Suppressor macrophage treated with lipopolysaccharide for 4 hours (primary cell): ENCODE measurements at regions not wholly inside any gene's neighbourhood (a gene's known extent, or its start where the extent isn't known, plus 50 kb on each side); places are given as distances from the start of the nearest gene placed in this dataset.

Experiments
- DNase-seq: peaks from one replicate; pipeline ENCODE4 v3.0.0-alpha.2; 2020

DNA sequence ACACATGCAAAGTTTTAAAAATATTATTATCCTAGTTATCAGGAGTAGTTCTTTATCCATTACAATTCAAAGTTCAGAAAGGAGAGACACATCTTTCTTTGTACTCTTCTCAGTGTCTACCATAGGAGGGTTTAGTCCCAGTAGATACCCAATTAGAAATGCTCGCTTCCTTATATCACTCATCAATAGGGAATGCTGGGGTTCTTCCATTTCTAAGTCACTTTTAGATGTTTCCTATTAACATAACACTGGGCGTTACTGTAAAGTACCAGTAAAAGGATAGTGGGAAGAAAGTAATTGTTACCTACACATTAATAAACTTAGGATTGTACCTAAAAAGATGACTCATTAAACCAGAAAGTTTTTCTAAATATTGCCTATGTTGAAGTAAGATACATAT, 348.3 kb upstream of the CDH6 start:
- no peak for DNase-seq

DNA sequence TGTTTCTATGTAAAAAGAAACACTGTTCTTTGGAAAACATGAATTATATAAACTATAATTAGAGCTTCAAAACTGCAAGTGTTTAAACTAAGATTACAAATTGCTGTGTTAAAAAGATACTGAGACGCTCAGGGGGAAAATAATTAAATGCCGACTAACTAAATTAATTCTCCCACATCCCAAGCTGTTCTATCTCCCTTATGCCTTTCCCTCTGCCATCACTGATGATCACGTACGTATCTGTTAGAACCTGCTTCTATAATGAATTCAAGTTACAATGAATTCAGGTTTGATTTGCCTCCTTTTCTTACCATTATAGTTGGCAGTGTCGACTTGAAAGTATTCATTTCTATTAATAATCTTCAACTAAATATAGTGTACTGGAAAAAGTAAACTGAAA, 349.9 kb upstream of the CDH6 start:
- DNase-seq: no peak

DNA sequence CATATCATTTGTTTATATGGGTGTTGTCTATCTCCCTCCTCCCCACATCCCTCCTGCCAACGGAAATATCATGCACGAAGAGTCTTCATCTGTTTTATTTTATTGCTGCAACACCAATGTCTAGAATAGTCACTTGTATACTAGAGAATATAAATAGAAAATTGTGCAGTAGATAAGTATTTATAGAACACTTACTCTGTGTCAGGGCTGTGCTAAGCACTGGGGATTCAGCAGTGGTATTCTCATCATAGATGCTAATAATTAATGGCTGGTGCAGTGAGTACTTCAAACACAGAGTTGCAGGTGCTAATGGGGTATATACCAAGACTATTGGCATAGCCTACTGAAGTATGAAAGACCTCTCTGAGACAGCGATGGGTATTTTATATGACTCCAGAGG, 353.5 kb upstream of the CDH6 start:
- no peak for DNase-seq

DNA sequence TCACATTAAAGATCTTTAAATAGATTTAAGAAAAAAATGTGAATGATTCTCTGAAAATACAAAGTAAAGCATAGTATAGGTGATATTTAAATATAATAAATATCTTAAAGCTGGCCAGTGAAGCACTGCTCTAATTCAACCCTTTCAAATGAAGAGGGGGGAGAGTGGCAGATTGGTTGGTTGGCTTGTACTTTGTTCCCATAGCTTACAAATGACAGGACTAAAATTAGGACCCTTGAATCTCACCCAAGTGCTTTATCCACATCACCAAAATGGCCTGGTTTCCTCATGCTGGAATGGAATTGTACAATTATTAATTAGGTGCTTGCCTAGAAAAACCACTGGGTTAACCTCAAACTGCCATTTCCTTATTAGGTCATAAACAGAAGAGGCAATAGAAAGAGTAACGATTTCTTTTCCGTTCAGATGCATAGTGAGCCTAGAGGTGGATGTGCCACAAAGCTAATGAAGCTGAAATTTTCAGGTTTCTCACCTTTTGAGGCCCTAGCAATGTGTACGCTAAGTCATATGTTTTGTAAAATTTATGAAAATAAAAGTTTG, 354.5 kb upstream of the CDH6 start:
- no peak for DNase-seq

DNA sequence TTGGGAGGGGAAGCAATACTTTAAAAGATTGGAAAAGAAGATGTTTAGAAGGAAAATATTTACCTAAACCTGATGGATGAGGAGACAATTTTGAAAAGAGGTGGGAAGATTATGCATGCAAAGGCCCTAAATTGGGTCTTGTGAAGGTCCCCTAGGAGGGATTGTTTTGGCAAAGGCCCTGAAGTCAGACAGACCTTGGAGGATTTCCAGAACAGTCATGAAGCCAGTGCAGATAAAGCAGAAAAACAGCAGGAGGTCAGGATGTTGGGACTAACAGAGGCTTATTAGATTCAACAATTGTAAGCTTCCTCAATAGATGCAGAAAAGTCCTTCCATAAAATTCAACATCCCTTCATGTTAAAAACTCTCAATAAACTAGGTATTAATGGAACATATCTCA, 361.0 kb upstream of the CDH6 start:
- DNase-seq: no peak

DNA sequence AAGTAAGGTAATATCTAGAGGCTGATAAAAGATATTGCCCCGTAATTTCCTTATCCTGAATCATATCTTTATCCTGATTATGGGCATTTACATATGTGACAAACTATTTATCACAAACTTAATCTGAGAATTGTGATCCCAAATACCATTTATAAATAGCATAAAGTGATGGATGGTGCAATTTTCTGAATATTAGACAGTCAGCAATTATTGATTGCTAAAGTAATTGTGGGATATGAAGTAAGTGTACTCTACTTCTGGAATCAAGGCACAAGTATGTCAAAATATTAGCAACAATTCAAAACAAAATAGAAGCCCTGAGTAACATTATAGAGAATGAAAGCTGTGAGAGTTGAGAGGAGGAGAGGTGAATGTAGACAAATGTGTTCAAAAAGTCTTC, 361.9 kb upstream of the CDH6 start:
- no peak for DNase-seq

DNA sequence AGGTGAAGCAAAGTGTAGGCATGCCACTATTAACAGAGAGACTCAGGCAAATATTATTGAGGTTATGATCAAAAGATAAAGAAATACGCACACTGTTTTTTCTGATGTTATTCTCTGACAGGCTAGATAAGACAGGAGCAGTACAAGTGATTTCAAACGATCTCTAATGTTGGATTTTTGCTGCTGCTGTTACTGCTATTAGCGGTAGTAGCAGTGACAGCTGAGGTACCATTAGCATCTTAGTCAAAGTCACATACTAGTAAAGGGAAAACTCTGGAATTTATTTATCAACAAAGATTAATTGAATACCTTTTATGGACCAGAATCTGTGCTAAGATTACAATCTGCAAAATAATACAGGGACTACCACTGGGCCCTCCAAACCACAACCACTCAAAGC, 362.4 kb upstream of the CDH6 start:
- no peak for DNase-seq

DNA sequence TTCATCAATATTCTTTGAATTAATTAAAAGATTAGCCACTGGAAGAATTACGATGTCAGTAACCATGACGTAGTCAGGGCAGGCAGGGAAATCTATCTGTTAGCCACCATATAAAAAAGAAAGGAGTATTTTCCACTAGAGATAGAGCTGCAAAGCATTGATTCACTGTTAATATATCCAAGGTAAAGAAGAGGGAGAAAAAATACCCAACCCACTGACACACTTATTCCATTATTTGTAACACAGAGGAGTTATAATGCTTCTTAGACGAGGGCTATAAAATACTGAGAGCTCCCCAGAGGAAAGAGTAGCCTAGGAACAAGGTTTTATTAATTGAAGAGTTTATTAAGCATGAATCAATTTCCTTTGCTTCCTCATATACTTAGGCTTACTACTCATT, 382.2 kb upstream of the CDH6 start:
- no peak for DNase-seq

DNA sequence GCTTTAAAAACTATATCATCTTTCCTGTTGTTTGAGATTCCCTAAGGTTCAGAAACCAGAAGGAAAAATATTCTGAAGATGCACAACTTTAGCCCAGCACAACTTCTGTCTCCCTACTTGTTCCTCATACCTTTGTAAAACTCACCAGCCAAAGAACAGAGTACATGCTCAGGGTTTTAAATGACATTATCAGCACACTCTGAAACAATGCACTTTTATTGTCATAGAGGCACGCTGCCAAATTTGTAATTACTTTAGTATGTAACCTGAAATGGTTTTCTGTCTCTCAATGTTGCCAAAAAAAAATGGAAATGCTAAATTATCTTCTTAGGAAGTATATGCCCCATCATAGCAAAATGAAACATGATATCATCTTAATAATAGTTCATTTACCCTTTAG, 383.6 kb upstream of the CDH6 start:
- no peak for DNase-seq

DNA sequence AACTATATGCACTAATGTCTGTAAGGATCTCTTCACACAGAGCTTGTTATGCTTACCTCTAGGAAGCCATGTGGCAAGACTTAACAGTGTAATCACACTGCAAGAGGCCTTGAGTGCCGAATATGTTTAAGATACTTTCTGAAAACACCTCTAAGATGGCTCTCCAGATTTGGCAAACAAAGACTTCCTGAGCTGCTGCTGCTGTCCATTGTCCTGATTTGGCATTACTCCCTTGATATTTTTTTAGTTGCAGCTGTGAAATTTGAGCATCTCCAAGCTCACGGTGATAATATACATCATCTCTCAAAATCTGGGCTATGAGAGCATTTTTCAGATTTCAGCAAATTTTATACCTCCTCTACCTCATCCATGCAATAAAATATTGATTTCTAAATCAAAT, 384.5 kb upstream of the CDH6 start:
- DNase-seq: no peak

DNA sequence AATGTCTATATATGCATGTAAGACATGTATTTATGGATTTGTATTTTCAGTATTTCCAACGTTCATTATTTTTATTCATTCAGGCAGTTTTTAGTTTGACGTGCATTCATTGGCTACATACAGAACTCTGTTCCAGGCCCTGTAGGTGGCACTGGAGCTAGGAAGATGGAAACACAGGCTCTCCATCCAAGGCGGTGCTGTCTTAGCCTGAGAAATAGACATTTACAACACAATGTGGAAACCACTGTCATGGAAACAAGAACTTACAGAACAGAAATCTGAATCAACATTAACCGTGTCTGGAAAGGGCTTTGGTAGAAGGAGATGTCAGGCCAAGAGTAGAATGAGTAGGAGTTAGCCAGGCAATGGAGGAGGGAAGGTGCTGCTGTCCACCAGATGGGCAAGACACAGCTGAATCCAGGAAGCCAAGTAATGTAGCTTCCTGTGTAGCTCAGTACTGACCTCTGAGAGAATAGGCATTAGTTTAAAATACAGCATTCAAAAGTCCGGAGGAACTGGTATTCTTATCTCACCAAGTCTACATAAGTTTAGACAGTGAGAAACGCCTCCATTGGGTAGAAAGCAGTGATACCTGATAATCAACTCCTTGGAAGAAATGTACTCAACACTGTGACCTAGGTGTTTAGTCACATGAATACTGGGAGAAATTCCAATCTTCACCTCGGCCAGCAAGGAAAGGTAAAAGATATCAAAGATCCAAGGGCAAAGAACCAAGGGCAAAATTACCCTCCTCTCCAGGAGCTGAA, 388.6 kb upstream of the CDH6 start:
- DNase-seq: no peak

DNA sequence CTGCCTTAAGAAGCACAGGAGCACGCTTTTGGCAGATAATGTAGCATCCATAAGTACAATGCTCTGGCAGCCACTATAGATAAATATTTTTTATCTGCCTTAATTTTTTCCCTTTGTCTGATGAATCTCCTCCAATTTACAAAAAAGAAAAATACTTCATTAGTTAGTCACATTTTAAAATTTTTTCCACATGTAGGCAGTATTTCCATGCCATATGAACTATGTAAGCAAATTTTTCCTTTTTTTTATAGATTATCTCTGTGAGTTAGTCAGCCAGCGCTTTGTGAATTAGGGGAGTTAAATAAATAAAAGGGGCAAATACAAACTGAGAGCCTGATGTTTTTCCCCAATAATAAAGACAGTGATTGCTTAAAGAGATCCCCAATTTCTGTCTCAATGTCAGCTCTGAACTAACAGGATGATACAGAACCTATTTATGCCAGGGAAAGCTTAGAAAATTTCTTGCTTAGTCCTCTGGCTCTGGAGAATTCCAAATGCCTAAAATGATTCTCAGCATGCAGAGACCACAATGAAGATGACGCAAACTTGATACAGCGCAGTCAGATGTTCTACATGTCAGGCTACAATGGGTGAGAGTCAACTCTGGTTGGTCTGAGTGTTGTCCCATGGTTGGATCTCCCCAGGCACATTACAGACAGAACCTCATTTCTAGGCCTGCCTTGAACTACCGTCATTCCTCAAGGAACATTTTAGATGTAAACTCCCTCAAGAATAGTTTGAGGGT, 390.4 kb upstream of the CDH6 start:
- no peak for DNase-seq

DNA sequence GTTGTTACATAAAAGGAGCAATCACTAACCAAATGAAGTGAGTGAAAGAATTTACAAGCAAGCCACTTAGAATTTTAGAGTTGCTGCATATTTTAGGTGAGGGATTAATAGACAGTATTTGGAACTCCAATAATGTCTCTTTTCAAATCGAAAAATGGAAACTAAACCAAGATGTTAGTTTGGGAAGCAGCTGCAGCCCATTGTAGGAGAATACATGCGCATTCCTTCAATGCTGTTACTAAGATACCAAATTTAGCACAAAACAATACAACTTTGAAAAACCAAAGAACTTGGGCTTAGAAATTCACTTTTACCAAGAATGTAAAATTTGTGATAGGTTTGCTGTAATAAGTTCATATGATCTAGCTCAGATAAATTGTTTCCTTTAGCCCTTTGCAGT, 411.8 kb upstream of the CDH6 start:
- no peak for DNase-seq

DNA sequence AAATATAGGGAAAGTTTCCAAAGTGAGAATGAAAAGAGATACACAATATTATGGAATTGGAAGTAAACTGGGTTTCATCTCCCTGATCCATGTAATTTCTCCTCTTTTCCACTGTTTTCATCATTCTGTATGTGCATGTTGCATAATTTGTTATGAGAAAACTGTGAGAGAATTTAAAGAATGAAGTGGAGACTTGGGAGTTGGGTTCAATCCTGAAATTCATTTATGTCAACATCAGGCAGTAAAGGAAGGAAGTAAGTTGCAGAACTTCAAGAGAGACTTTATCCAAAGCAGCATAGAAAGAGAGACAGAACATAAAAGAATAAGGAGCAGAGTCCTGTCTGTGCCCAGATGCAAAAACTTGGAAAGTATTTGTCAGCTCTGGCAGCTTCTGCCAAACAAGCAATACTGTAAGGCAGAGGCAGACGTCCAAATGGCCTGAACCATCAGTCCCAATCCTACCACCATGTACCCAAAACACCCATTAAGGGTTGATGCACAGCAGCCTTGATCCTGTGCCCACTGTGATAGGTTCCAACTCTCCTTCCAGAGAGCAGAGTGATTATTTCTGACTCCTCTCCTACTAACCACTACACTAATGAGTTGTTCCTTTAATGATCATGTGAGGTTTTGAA, 425.3 kb upstream of the CDH6 start:
- no peak for DNase-seq

DNA sequence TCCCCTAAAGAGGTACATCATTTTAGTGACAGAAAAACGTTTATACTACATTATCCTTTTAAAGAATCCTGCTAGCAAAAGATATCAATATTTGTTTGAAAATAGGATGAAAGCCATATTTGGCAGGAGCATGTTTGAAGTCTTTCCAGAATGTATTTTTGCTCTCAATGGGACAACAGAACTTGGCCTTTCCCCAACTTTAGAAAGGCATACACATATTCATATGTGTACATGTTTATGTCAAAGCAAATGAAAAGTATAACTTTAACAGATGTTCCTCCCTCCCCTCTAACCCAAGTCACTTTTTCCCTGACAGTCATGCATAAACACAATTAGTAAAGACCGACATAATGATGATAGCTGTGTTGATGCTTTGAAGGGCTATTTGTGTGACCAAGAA, 427.8 kb upstream of the CDH6 start:
- DNase-seq: no peak

DNA sequence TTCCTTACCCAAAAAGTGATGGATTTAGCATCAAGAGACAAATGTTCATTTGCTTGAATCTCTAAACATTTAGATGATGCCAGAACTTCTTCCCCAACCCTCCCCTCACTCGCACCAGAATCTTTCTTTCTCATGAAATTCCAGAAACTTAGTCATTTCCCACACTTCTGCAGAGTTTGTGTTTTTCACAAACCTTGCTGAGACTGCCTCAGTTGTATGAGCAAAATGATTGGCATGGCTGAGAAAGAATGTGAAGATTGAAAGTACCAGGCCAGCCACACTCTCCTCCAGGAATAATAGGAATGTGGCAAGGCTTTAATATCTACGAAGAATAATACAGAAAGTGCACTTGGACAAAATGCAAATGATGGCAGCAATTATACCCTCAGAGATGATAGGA, 428.3 kb upstream of the CDH6 start:
- DNase-seq: no peak

DNA sequence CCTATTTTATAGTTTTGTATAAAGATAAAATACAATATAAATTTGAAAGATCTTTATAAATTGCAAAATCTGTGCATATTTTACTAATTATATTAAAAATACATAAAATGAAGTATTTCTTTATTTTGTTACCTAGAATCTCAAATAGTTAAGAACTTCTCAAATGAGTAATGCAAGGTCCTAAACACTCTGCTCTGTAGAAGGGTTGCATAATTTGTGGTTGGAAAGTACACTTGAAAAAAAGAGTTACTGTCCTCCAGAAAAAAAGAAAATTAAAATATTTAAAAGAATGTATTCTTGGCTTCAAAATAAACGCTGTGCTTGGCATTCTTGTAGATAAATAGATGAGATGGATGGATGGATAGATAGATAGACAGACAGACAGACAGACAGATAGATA, 428.8 kb upstream of the CDH6 start:
- DNase-seq: no peak

DNA sequence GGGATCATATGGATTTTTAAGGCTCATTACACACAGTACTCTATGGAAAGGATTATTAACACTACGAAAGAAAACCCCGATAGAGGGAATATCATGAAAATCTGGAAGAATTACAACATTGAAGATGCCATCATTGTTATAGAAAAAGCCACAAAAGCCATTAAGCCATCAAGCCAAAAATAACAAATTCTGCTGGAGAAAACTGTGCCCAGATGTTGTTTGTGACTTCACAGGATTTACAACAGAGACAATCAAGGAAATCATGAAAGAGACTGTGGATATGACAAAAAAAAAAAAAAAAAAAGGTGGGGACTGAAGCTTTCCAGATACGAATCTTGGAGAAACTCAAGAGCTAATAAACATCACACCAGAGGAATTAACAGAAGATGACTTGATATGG, 433.8 kb upstream of the CDH6 start:
- DNase-seq: no peak

DNA sequence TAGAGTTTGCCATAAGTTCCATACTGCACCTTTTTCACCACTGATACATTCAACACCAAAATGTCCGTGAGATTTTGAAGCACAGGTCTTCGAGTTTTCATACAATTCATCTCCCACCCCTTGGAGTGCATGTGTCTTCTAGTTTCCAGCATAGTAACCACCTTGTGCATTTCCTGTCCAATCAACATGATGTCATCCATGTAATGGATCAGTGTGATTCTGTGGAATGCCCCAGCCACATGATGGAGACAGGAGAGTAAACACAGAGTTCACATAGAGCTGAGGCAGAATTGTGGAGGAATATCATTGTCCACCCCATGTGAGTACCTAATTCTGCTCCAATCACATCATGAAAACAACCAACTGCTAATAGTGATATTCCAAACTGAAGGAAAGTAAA, 441.5 kb upstream of the CDH6 start:
- DNase-seq: no peak

DNA sequence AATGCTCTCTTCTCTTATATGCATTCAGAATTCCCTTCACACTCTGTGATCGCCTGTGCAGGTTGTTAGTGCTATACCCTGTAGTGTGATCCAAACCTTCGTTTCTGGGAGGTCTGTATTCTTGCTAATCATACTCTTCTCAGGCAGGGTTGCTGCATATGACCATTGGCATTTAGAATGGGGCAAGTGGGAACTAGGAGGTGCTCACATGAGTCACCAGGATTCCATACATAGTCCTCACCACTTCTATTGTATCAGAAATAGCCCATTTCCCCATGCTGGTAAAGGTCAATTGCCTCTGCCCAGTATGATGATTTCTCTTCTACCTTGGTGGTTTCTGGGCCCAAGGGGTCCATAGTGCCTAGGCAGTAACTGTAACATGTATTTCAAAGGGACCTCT, 443.5 kb upstream of the CDH6 start:
- no peak for DNase-seq

DNA sequence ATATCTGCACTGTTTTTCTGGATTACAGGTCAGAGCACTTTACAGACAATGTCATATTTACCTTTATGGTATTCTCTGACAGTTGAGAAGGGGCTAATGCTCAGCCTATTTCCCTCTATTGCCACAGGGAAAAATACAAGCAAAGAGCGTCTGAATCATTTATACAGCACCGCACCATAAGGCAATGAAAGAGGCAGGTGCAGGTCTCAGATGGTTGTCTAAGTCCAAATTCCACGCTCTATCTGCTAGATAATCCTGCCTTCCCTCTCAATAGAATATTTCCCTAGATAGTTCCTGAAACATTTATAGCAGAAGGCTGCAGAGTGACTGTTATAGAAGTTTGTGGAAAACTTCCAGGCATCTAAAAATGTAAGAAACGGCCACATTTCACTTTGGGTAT, 446.1 kb upstream of the CDH6 start:
- DNase-seq: no peak

DNA sequence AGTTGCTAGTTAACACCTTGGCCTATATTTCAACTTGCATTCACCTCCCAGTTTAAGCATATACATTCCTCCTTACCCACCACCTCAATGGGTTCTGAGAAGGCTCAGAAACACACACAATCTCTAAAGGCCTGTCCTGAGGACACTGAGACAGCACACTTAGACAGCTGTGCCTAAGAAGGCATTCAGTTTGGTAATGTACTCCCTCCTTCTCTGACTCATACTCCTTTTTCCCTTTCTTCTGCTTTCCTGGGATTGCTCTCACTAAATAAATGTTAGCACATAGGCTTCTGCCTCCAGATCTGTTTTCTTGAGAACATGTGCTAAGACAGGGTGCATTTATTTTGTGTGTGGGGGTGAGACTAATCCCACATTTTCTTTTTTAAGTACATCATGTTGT, 456.8 kb upstream of the CDH6 start:
- DNase-seq: peak; percentile 19

DNA sequence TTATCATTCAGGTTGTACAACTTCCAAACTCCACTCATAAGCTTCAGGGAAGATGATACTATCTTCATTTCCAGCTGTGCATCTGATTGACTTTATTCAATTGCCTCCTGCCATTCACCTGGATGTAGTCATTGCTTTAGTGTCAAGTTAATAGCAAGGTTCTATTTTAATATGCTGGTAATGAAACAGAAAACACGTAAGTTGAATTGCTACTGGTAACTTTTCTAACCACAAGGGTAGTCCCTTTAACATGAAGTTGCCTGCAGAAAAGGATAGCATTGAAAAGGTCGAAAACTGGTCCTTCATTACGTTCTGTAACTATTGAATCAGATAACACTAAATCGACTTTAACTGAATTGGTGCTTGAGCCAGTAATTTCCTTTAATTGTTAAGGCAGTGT, 459.4 kb upstream of the CDH6 start:
- DNase-seq: no peak

DNA sequence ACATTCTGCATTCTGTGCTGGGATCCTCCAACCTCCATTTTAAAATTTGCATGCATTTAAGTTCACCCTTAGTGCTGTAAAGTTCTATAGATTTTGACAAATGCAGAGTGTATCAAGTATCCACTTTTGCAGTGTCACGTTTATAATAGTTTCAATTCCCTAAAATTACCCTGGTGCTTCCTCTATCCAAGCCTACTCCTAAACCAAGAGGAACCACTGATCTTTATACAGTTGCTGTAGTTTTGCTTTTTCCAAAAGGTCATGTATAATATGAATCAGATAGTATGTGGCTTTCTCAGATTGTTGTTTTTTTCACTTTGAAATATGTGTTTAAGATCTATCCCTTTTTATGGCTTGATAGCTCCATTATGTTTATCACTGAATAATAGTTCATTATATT, 468.4 kb upstream of the CDH6 start:
- peak; percentile 72 for DNase-seq
